Loucy (cell line): ENCODE measurements at regions not wholly inside any gene's neighbourhood (a gene's known extent, or its start where the extent isn't known, plus 50 kb on each side); places are given as distances from the start of the nearest gene placed in this dataset.

Source experiments
- H2AFZ ChIP-seq: fragments of 200-600 bp; sonication (generic); 2 replicates; pipeline ENCODE4 v1.6.0; 2016; ENCODE audit warnings: antibody characterized with exemption, mild to moderate bottlenecking, low read length, moderate library complexity
- H3F3A ChIP-seq: fragments of 200-600 bp; 2 replicates; pipeline ENCODE4 v1.6.0; 2016; ENCODE audit warnings: antibody characterized with exemption, low read depth, mild to moderate bottlenecking
- H3K27me3 ChIP-seq: fragments of 200-600 bp; sonication (generic); 2 replicates; pipeline ENCODE4 v1.6.1; 2014; ENCODE audit warnings: low read length, mild to moderate bottlenecking; ENCODE audit not compliant: insufficient read depth, poor library complexity, severe bottlenecking
- H3K36me3 ChIP-seq: fragments of 200-600 bp; sonication (generic); 2 replicates; pipeline ENCODE4 v1.6.1; 2016; ENCODE audit warnings: low read length; ENCODE audit not compliant: insufficient read depth
- H3K4me1 ChIP-seq: fragments of 200-600 bp; sonication (generic); 2 replicates; pipeline ENCODE4 v1.5.1; 2014; ENCODE audit warnings: low read length, mild to moderate bottlenecking; ENCODE audit not compliant: insufficient read depth, poor library complexity, severe bottlenecking
- H3K4me2 ChIP-seq: fragments of 200-600 bp; sonication (generic); 2 replicates; pipeline ENCODE4 v1.6.0; 2014; ENCODE audit warnings: antibody characterized with exemption, low read length, low read depth, mild to moderate bottlenecking; ENCODE audit not compliant: poor library complexity, severe bottlenecking
- H3K4me3 ChIP-seq: fragments of 200-600 bp; sonication (generic); 2 replicates; pipeline ENCODE4 v1.5.1; 2014; ENCODE audit warnings: low read length, mild to moderate bottlenecking, mixed read lengths; ENCODE audit not compliant: poor library complexity, severe bottlenecking
- H3K79me2 ChIP-seq: fragments of 200-600 bp; sonication (generic); 2 replicates; pipeline ENCODE4 v1.6.1; 2014; ENCODE audit warnings: low read length; ENCODE audit not compliant: insufficient read depth
- H3K9ac ChIP-seq: fragments of 200-600 bp; sonication (generic); 2 replicates; pipeline ENCODE4 v1.6.0; 2014; ENCODE audit warnings: mild to moderate bottlenecking, low read depth, low read length, moderate library complexity; ENCODE audit not compliant: poor library complexity, severe bottlenecking
- H3K9me2 ChIP-seq: fragments of 200-600 bp; sonication (generic); replicated peaks from 2 replicates; pipeline ENCODE4 v1.6.1; 2016; ENCODE audit warnings: low read depth, low read length, mixed read lengths
- H3K9me3 ChIP-seq: fragments of 200-600 bp; sonication (generic); 2 replicates; pipeline ENCODE4 v1.6.1; 2014; ENCODE audit warnings: mild to moderate bottlenecking, antibody characterized with exemption, low read length, low read depth; ENCODE audit not compliant: insufficient read depth
- H4K20me1 ChIP-seq: fragments of 200-600 bp; sonication (generic); 2 replicates; pipeline ENCODE4 v1.6.0; 2014; ENCODE audit warnings: antibody characterized with exemption, low read length, mild to moderate bottlenecking; ENCODE audit not compliant: insufficient read depth, poor library complexity, severe bottlenecking
- CTCF ChIP-seq: fragments of 200-600 bp; sonication (generic); conservative IDR thresholded peaks from 2 replicates; pipeline ENCODE4 v1.5.1; 2014; ENCODE audit warnings: mild to moderate bottlenecking, antibody characterized with exemption, low read length
- EZH2phosphoT487 ChIP-seq: fragments of 200-600 bp; IDR thresholded peaks from 2 replicates; pipeline ENCODE4 v1.6.1; 2018; ENCODE audit warnings: antibody characterized with exemption, mild to moderate bottlenecking, moderate library complexity, borderline replicate concordance

DNA sequence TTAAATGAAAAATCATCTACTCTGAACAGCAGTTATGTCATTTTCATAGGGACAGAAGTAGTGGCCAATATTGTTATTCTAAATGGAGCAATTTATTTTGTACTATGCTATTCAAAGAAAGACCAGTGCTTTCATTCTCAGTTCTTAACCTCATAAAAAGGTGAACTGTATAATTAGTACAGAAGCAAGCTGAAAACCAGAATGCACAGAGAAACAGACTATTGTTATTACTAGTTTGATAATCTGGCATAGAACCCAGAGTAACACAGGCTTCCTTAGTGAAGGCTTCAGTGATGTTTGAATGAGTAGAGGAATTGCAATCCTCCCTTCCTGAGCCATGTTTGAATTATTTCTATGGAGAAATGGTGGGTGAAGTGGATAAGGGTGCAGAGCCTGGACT lies 131.6 kb upstream of the LRRC7 start:
- Histone ChIP-seq H3K9ac (no peak overlapping the region), H2AFZ (no peak overlapping the region), H3K79me2 (no peaks in the 10 kb centered on the region), H3K4me2 (no peak overlapping the region), H3F3A (no peaks in the 10 kb centered on the region), H3K4me1 (no peaks in the 10 kb centered on the region), H3K9me3 (no peaks in the 10 kb centered on the region), H3K36me3 (no peaks in the 10 kb centered on the region), H4K20me1 (no peaks in the 10 kb centered on the region), H3K27me3 (no peaks in the 10 kb centered on the region), H3K4me3 (no peak overlapping the region), H3K9me2 (no peaks in the 10 kb centered on the region)
- TF ChIP-seq EZH2phosphoT487 (no peak), CTCF (no peak)

- no peak overlapping the region for H2AFZ ChIP-seq
- no peaks in the 10 kb centered on the region for H3K9me2 ChIP-seq
- H3K36me3 ChIP-seq: no peaks in the 10 kb centered on the region
- no peak overlapping the region for H3K4me3 ChIP-seq
- H3K9ac ChIP-seq: no peak overlapping the region
- TF ChIP-seq EZH2phosphoT487: no peak
- no peak for TF ChIP-seq CTCF
- no peaks in the 10 kb centered on the region for H3K27me3 ChIP-seq
- H3K79me2 ChIP-seq: no peaks in the 10 kb centered on the region
- no peaks in the 10 kb centered on the region for H4K20me1 ChIP-seq
- H3K4me2 ChIP-seq: no peak overlapping the region
- H3K9me3 ChIP-seq: no peaks in the 10 kb centered on the region
- no peaks in the 10 kb centered on the region for H3K4me1 ChIP-seq
- H3F3A ChIP-seq: no peaks in the 10 kb centered on the region
Measured at GRCh38 chr1:69438056-69438795, 129.5 kb upstream of the LRRC7 start.

DNA sequence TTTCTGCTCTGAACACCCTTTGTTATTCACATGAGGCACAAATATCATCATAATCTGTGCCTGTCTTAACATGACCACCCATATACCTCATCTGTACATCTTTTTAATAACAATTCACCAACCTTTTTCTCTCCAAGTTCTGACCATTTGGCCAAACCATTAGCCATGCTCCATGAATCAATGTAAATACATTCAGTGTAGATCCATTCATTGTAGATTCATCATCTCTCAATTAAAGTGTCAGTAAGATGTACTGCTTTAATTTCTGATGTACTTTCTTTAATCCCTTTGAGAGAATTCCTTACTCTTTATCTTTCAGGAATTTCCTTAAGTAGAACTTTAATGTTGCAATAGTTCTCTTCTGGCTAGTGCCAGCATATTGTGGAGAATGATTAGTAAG lies 126.2 kb upstream of the LRRC7 start:
- no peak overlapping the region for H3K9ac ChIP-seq
- no peaks in the 10 kb centered on the region for H3K9me2 ChIP-seq
- no peak overlapping the region for H3K4me3 ChIP-seq
- no peaks in the 10 kb centered on the region for H3K27me3 ChIP-seq
- no peak overlapping the region for H2AFZ ChIP-seq
- H3K36me3 ChIP-seq: no peaks in the 10 kb centered on the region
- H3K9me3 ChIP-seq: no peaks in the 10 kb centered on the region
- no peaks in the 10 kb centered on the region for H4K20me1 ChIP-seq
- H3K79me2 ChIP-seq: no peaks in the 10 kb centered on the region
- H3K4me2 ChIP-seq: no peak overlapping the region
- H3F3A ChIP-seq: no peaks in the 10 kb centered on the region
- TF ChIP-seq CTCF: no peak
- TF ChIP-seq EZH2phosphoT487: no peak
- H3K4me1 ChIP-seq: no peaks in the 10 kb centered on the region
